Panc1 (cell line): ENCODE measurements at regions not wholly inside any gene's neighbourhood (a gene's known extent, or its start where the extent isn't known, plus 50 kb on each side); places are given as distances from the start of the nearest gene placed in this dataset.
"Not testable (repeated sequence)": the region's sequence is repeated elsewhere in the genome, so short reads cannot be mapped to it uniquely, and the experiment has no call there.

Experiments
- ATAC-seq: fragments of 200-7000 bp; cut with Tn5 transposase; 2 replicates; pipeline ENCODE4 v1.9.1; 2020; ENCODE audit warnings: mild to moderate bottlenecking, moderate library complexity
- BruUV-seq: library from RNA; stranded (reverse); fragments of 400-500 nt; replicated peaks from 2 replicates; lab custom pipeline; 2021; lab: Mats Ljungman, UMichigan
- CTCF ChIA-PET: fragments of 300-600 bp; sonication (Branson Sonifier 250); formaldehyde crosslinking; loops from one replicate; lab custom pipeline; 2022; ENCODE audit warnings: antibody characterized with exemption; lab: Charles Lee
- POLR2A ChIA-PET: fragments of 300-600 bp; sonication (Branson Sonifier 250); formaldehyde crosslinking; loops from one replicate; lab custom pipeline; 2022; ENCODE audit warnings: antibody characterized with exemption; lab: Charles Lee
- DNase-seq: peaks from one replicate; pipeline ENCODE4 v3.0.0-alpha.2; 2010; ENCODE audit warnings: low read depth, low spot score
- H3K27ac ChIP-seq: 2 replicates; pipeline ENCODE4 v1.5.1; 2011; ENCODE audit warnings: mild to moderate bottlenecking, low read length, inconsistent platforms
- H3K27me3 ChIP-seq: fragments of 200-500 bp; sonication (Bioruptor generic); 2 replicates; pipeline ENCODE4 v1.6.0; 2014; ENCODE audit warnings: low read length, inconsistent platforms; ENCODE audit not compliant: control insufficient read depth, insufficient read depth
- H3K36me3 ChIP-seq: fragments of 200-500 bp; sonication (Bioruptor generic); 2 replicates; pipeline ENCODE4 v1.5.1; 2014; ENCODE audit warnings: inconsistent platforms, mild to moderate bottlenecking, low read length, moderate library complexity; ENCODE audit not compliant: control insufficient read depth, insufficient read depth
- H3K4me1 ChIP-seq: 2 replicates; pipeline ENCODE4 v1.5.1; 2011; ENCODE audit warnings: inconsistent platforms, mild to moderate bottlenecking, low read length, moderate library complexity; ENCODE audit not compliant: control insufficient read depth, insufficient read depth
- H3K4me3 ChIP-seq, 2 experiments: 2 replicates each; pipeline ENCODE4 v1.5.1; 2011 to 2012; ENCODE audit warnings: low read depth in 2 of 2, low read length in 2 of 2, mild to moderate bottlenecking in 2 of 2, inconsistent platforms in 1 of 2, moderate library complexity in 1 of 2
- H3K9me3 ChIP-seq: fragments of 200-500 bp; sonication (Bioruptor generic); 2 replicates; pipeline ENCODE4 v1.5.1; 2014; ENCODE audit warnings: low read depth, mild to moderate bottlenecking, inconsistent platforms, low read length, moderate library complexity; ENCODE audit not compliant: control insufficient read depth, insufficient read depth
- CTCF ChIP-seq: fragments of 450-650 bp; IDR thresholded peaks from 2 replicates; pipeline ENCODE4 v1.5.1; 2017; ENCODE audit warnings: mild to moderate bottlenecking
- POLR2AphosphoS5 ChIP-seq: IDR thresholded peaks from 2 replicates; pipeline ENCODE4 v1.6.1; 2012; ENCODE audit warnings: mild to moderate bottlenecking, low read depth, low read length, moderate library complexity
- REST ChIP-seq, 2 experiments: IDR thresholded peaks; 2 replicates each; pipeline ENCODE4 v1.6.1; 2011 to 2012; ENCODE audit warnings: low read depth in 2 of 2, control low read depth in 1 of 2, low read length in 1 of 2, mild to moderate bottlenecking in 1 of 2, moderate library complexity in 1 of 2; ENCODE audit not compliant: insufficient read depth in 1 of 2
- SIN3A ChIP-seq: IDR thresholded peaks from 2 replicates; pipeline ENCODE4 v1.6.1; 2012; ENCODE audit warnings: low read depth, mild to moderate bottlenecking, low read length, moderate library complexity, borderline replicate concordance; ENCODE audit not compliant: insufficient read depth
- TCF7L2 ChIP-seq: IDR thresholded peaks from 2 replicates; pipeline ENCODE4 v1.6.1; 2011; ENCODE audit warnings: mild to moderate bottlenecking, low read depth, low read length, inconsistent platforms
- in situ Hi-C: cut with HindIII; loops from 2 replicates; pipeline ENCODE4 v1.10.0; 2016; ENCODE audit warnings: low sequenced_read_pairs, low pct_unique_long_range_greater_than_20kb
- intact Hi-C: fragments of 100-400 bp; cut with micrococcal nuclease; formaldehyde crosslinking; loops from one replicate; pipeline ENCODE4 v1.10.0; 2022; ENCODE audit not compliant: unreplicated experiment

GRCh38 chr1:55767171-55767570 lies 552.0 kb upstream of the USP24 start:
- H3K36me3 ChIP-seq = no peaks in the 10 kb centered on the region
- DNase-seq = no peak
- H3K9me3 ChIP-seq = peaks cover 3% of the 10 kb centered on the region; the same call in 1 of the 2 replicates
- ATAC-seq = no peak
- BruUV-seq = no TSS peak
- TF ChIP-seq SIN3A = no peak
- TF ChIP-seq REST (IDR thresholded peaks at IDR 0.05; ENCODE audit: insufficient read depth in 1 of 2, low read depth in 2 of 2, low read length in 1 of 2) = no peak
- TF ChIP-seq CTCF = no peak
- no peak for TF ChIP-seq POLR2AphosphoS5
- no peak for TF ChIP-seq TCF7L2
- ChIA-PET CTCF (no interaction called here), POLR2A (no interaction called here)
- H3K4me3 ChIP-seq = no peak overlapping the region
- in situ Hi-C loops (no loop called here), intact Hi-C loops (no loop called here)
- H3K4me1 ChIP-seq = no peaks in the 10 kb centered on the region
- H3K27me3 ChIP-seq = no peaks in the 10 kb centered on the region
- H3K27ac ChIP-seq = no peak overlapping the region

GRCh38 chr1:55765505-55765904 lies 550.3 kb upstream of the USP24 start:
- BruUV-seq, intact Hi-C loops, H3K9me3 ChIP-seq, POLR2A ChIA-PET, H3K36me3 ChIP-seq, H3K4me1 ChIP-seq, ATAC-seq, H3K27ac ChIP-seq, H3K27me3 ChIP-seq, DNase-seq, H3K4me3 ChIP-seq, in situ Hi-C loops, CTCF ChIA-PET: not testable (repeated sequence)

- H3K27me3 ChIP-seq = no peaks in the 10 kb centered on the region
- no peak for ATAC-seq
- no peaks in the 10 kb centered on the region for H3K4me1 ChIP-seq
- intact Hi-C loops (no loop called here), in situ Hi-C loops (no loop called here)
- no peaks in the 10 kb centered on the region for H3K36me3 ChIP-seq
- TF ChIP-seq TCF7L2 (no peak), SIN3A (no peak), REST (IDR thresholded peaks at IDR 0.05; ENCODE audit: insufficient read depth in 1 of 2, low read depth in 2 of 2, low read length in 1 of 2) (no peak)
- H3K27ac ChIP-seq = no peak overlapping the region
- CTCF ChIA-PET = no interaction called here
- DNase-seq = no peak
- POLR2A ChIA-PET = no interaction called here
- no peak overlapping the region for H3K4me3 ChIP-seq
- no TSS peak for BruUV-seq
- H3K9me3 ChIP-seq = no peaks in the 10 kb centered on the region
Measured at GRCh38 chr1:55751776-55752175, 536.6 kb upstream of the USP24 start.
